ENCODE measurements at regions not wholly inside any gene's neighbourhood (a gene's known extent, or its start where the extent isn't known, plus 50 kb on each side); places are given as distances from the start of the nearest gene placed in this dataset.

DNA sequence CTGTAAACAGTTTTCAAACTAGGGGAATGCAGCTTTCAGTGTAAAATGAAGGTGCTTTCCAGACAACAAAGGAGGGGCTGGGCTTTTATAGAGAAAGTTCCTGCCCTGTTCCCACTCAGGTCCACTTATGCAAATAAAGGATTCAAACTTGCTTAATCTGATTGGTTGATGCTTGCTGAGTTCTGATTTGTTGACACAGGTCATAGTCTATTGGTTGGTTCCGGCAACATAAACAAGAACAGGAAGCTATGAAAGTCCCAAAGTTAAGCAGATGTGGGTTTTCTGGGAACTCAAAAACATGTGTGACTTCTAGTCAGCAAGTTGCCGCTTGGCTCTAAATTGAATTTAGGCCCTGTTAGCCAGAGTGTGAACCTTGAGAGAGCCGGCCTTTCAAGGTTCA lies 194.2 kb upstream of the SVIL start:
- Histone ChIP-seq H3K9me3 (replicated peaks in 1 of 2; ENCODE audit: control insufficient read depth in 2 of 2, insufficient read depth in 1 of 2, low read depth in 1 of 2, low read length in 2 of 2) (no peaks in the 10 kb centered on the region), H3K36me3 (replicated peaks in 1 of 2; ENCODE audit: control insufficient read depth in 2 of 2, insufficient read depth in 2 of 2, low read length in 2 of 2) (no peaks in the 10 kb centered on the region), H3K4me3 (ENCODE audit: low read length in 2 of 2) (no peak overlapping the region), H3K23ac (ENCODE audit: low read depth, low read length, poor library complexity) (no peak overlapping the region), H3K4ac (ENCODE audit: low read length) (no peak overlapping the region), H2AK5ac (ENCODE audit: low read depth, low read length) (no peak overlapping the region), H4K8ac (ENCODE audit: low read depth, low read length) (no peak overlapping the region), H3K27ac (replicated peaks; ENCODE audit: low read length) (no peak overlapping the region), H3K9ac (ENCODE audit: low read depth, low read length, poor library complexity) (no peak overlapping the region), H3K79me1 (ENCODE audit: low read depth, low read length) (no peaks in the 10 kb centered on the region), H3K27me3 (ENCODE audit: control insufficient read depth in 3 of 3, insufficient read depth in 3 of 3, low read depth in 1 of 3, low read length in 3 of 3) (no peaks in the 10 kb centered on the region), H2BK12ac (ENCODE audit: low read length) (no peak overlapping the region), H2BK5ac (ENCODE audit: low read length) (no peak overlapping the region), H3K4me1 (ENCODE audit: control insufficient read depth in 2 of 2, insufficient read depth in 1 of 2, low read depth in 1 of 2, low read length in 2 of 2) (no peaks in the 10 kb centered on the region), H2BK120ac (ENCODE audit: low read depth, low read length) (no peak overlapping the region), H3K4me2 (ENCODE audit: insufficient read depth, low read length, poor library complexity, severe bottlenecking) (no peak overlapping the region), H2BK15ac (ENCODE audit: low read length) (no peak overlapping the region), H2AFZ (ENCODE audit: low read length) (no peak overlapping the region), H4K91ac (ENCODE audit: low read depth, low read length, poor library complexity) (no peak overlapping the region), H3K14ac (ENCODE audit: low read length) (no peak overlapping the region), H3K18ac (ENCODE audit: low read length) (no peak overlapping the region)
- no peak for DNase-seq (ENCODE audit: low spot score)
- WGBS, 2 donors (ENCODE audit: extremely low coverage in 2 of 2, insufficient read length in 2 of 2, insufficient replicate concordance in 1 of 2) = no CpG with 5 or more reads among the region's 3 CpGs

DNA sequence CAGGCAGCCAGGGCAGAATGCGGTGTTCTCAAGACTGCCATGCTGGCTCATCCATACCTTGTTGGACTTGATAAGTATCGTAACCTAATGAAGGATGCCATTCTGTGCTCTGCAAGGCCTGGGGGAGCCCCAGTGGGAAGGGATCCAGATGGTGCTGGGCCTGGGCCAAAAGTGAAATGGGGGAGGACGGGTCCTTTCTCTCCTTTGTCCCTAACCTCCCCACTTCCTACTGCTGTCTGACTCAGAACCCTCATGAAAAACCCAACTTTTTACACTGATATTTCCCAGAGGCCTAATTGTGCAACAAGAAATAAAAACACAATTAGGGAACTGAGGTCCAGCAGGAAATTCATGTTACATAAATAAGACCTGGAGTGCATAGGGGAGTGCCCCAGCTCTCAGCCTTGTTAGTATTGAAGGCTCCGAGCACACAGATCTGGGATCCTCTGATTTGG lies 193.7 kb upstream of the SVIL start:
- Histone ChIP-seq H3K9ac (ENCODE audit: low read depth, low read length, poor library complexity) (no peak overlapping the region), H2BK5ac (ENCODE audit: low read length) (no peak overlapping the region), H3K36me3 (replicated peaks in 1 of 2; ENCODE audit: control insufficient read depth in 2 of 2, insufficient read depth in 2 of 2, low read length in 2 of 2) (no peaks in the 10 kb centered on the region), H3K4me2 (ENCODE audit: insufficient read depth, low read length, poor library complexity, severe bottlenecking) (no peak overlapping the region), H3K18ac (ENCODE audit: low read length) (no peak overlapping the region), H4K91ac (ENCODE audit: low read depth, low read length, poor library complexity) (no peak overlapping the region), H3K4ac (ENCODE audit: low read length) (no peak overlapping the region), H3K27me3 (ENCODE audit: control insufficient read depth in 3 of 3, insufficient read depth in 3 of 3, low read depth in 1 of 3, low read length in 3 of 3) (no peaks in the 10 kb centered on the region), H3K4me1 (ENCODE audit: control insufficient read depth in 2 of 2, insufficient read depth in 1 of 2, low read depth in 1 of 2, low read length in 2 of 2) (no peaks in the 10 kb centered on the region), H2BK120ac (ENCODE audit: low read depth, low read length) (no peak overlapping the region), H3K9me3 (replicated peaks in 1 of 2; ENCODE audit: control insufficient read depth in 2 of 2, insufficient read depth in 1 of 2, low read depth in 1 of 2, low read length in 2 of 2) (no peaks in the 10 kb centered on the region), H4K8ac (ENCODE audit: low read depth, low read length) (no peak overlapping the region), H3K14ac (ENCODE audit: low read length) (no peak overlapping the region), H2BK15ac (ENCODE audit: low read length) (no peak overlapping the region), H2AK5ac (ENCODE audit: low read depth, low read length) (no peak overlapping the region), H3K27ac (replicated peaks; ENCODE audit: low read length) (no peak overlapping the region), H2AFZ (ENCODE audit: low read length) (no peak overlapping the region), H3K23ac (ENCODE audit: low read depth, low read length, poor library complexity) (no peak overlapping the region), H3K4me3 (ENCODE audit: low read length in 2 of 2) (no peak overlapping the region), H3K79me1 (ENCODE audit: low read depth, low read length) (no peaks in the 10 kb centered on the region), H2BK12ac (ENCODE audit: low read length) (no peak overlapping the region)
- no peak for DNase-seq (ENCODE audit: low spot score)
- no CpG with 5 or more reads among the region's 4 CpGs for WGBS, 2 donors (ENCODE audit: extremely low coverage in 2 of 2, insufficient read length in 2 of 2, insufficient replicate concordance in 1 of 2)

DNA sequence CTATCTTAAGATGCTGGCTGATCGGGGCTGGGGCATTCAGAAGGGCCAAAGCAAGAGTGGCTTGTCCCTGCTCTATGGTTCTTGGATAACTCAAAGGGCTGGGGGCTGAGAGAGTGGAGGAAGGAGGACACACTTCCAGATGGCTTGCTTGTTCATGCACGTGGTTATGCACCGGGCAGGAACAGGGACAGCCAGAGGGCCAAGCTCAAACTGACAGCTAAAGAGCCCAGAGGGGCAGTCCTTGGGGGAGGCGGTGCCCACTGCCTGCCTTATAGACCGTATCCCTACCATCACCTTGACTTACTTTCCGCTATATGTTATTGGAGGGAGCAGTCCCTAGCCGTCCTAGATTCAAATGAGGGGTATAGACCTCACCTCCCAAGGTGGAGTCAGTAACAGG lies 192.7 kb upstream of the SVIL start:
- no peak overlapping the region for H2AK5ac ChIP-seq (ENCODE audit: low read depth, low read length)
- no peaks in the 10 kb centered on the region for H3K36me3 ChIP-seq (replicated peaks in 1 of 2; ENCODE audit: control insufficient read depth in 2 of 2, insufficient read depth in 2 of 2, low read length in 2 of 2)
- H2BK15ac ChIP-seq (ENCODE audit: low read length) = no peak overlapping the region
- H3K18ac ChIP-seq (ENCODE audit: low read length) = no peak overlapping the region
- H3K4me1 ChIP-seq (ENCODE audit: control insufficient read depth in 2 of 2, insufficient read depth in 1 of 2, low read depth in 1 of 2, low read length in 2 of 2) = peaks cover 0 to 1% of the 10 kb centered on the region in 2 donors
- H4K8ac ChIP-seq (ENCODE audit: low read depth, low read length) = no peak overlapping the region
- H2BK120ac ChIP-seq (ENCODE audit: low read depth, low read length) = no peak overlapping the region
- H3K4me3 ChIP-seq (ENCODE audit: low read length in 2 of 2) = no peak overlapping the region
- H3K27me3 ChIP-seq (ENCODE audit: control insufficient read depth in 3 of 3, insufficient read depth in 3 of 3, low read depth in 1 of 3, low read length in 3 of 3) = no peaks in the 10 kb centered on the region
- H3K9me3 ChIP-seq (replicated peaks in 1 of 2; ENCODE audit: control insufficient read depth in 2 of 2, insufficient read depth in 1 of 2, low read depth in 1 of 2, low read length in 2 of 2) = no peaks in the 10 kb centered on the region
- H3K14ac ChIP-seq (ENCODE audit: low read length) = no peak overlapping the region
- DNase-seq (ENCODE audit: low spot score) = no peak
- H3K9ac ChIP-seq (ENCODE audit: low read depth, low read length, poor library complexity) = no peak overlapping the region
- H3K4ac ChIP-seq (ENCODE audit: low read length) = no peak overlapping the region
- H2BK5ac ChIP-seq (ENCODE audit: low read length) = no peak overlapping the region
- H3K4me2 ChIP-seq (ENCODE audit: insufficient read depth, low read length, poor library complexity, severe bottlenecking) = no peak overlapping the region
- no peak overlapping the region for H3K23ac ChIP-seq (ENCODE audit: low read depth, low read length, poor library complexity)
- H4K91ac ChIP-seq (ENCODE audit: low read depth, low read length, poor library complexity) = no peak overlapping the region
- no peak overlapping the region for H2BK12ac ChIP-seq (ENCODE audit: low read length)
- WGBS, 2 donors (ENCODE audit: extremely low coverage in 2 of 2, insufficient read length in 2 of 2, insufficient replicate concordance in 1 of 2) = no CpG with 5 or more reads among the region's 7 CpGs
- no peak overlapping the region for H3K27ac ChIP-seq (replicated peaks; ENCODE audit: low read length)
- no peaks in the 10 kb centered on the region for H3K79me1 ChIP-seq (ENCODE audit: low read depth, low read length)
- no peak overlapping the region for H2AFZ ChIP-seq (ENCODE audit: low read length)

DNA sequence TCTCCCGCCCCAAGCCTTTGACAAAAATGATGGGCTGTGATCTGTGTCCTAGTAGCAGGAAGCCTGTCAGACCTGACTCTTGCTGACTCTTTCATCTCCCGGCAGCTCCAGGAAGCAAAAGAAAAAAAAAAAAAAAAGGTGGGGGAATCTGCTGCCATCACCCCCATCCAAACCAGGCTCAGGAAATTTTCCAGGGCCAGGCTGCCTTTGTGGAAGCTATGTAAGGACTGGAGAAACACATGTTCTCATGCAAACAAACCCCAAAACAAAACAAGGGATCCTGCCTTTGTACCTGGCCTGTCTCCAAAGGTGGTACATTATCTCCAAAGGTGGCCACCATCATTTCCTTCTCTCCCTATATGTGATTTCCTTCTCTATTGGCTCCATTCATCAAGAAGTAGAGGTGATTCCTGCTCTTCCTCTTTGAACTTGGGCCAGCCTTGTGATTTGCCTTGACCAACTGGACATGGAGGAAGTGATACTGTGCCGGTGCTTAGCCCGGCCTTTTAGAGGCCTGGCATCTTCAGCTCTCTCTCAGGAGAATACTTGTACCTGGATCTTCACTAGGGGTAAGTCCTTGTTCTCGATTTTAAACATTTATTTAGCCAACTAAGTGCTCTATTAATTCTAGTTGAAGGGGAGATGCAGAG lies 192.2 kb upstream of the SVIL start:
- peaks cover 0 to 1% of the 10 kb centered on the region in 2 donors for H3K4me1 ChIP-seq (ENCODE audit: control insufficient read depth in 2 of 2, insufficient read depth in 1 of 2, low read depth in 1 of 2, low read length in 2 of 2)
- H4K8ac ChIP-seq (ENCODE audit: low read depth, low read length) = no peak overlapping the region
- H2BK120ac ChIP-seq (ENCODE audit: low read depth, low read length) = no peak overlapping the region
- no peak for DNase-seq (ENCODE audit: low spot score)
- no peak overlapping the region for H3K27ac ChIP-seq (replicated peaks; ENCODE audit: low read length)
- no peak overlapping the region for H2AFZ ChIP-seq (ENCODE audit: low read length)
- no peaks in the 10 kb centered on the region for H3K36me3 ChIP-seq (replicated peaks in 1 of 2; ENCODE audit: control insufficient read depth in 2 of 2, insufficient read depth in 2 of 2, low read length in 2 of 2)
- H3K23ac ChIP-seq (ENCODE audit: low read depth, low read length, poor library complexity) = no peak overlapping the region
- no peak overlapping the region for H2AK5ac ChIP-seq (ENCODE audit: low read depth, low read length)
- H3K79me1 ChIP-seq (ENCODE audit: low read depth, low read length) = no peaks in the 10 kb centered on the region
- no peak overlapping the region for H3K4ac ChIP-seq (ENCODE audit: low read length)
- H3K27me3 ChIP-seq (ENCODE audit: control insufficient read depth in 3 of 3, insufficient read depth in 3 of 3, low read depth in 1 of 3, low read length in 3 of 3) = no peaks in the 10 kb centered on the region
- no peak overlapping the region for H3K9ac ChIP-seq (ENCODE audit: low read depth, low read length, poor library complexity)
- no peak overlapping the region for H3K4me2 ChIP-seq (ENCODE audit: insufficient read depth, low read length, poor library complexity, severe bottlenecking)
- no peak overlapping the region for H2BK15ac ChIP-seq (ENCODE audit: low read length)
- no CpG with 5 or more reads among the region's 5 CpGs for WGBS, 2 donors (ENCODE audit: extremely low coverage in 2 of 2, insufficient read length in 2 of 2, insufficient replicate concordance in 1 of 2)
- no peak overlapping the region for H3K4me3 ChIP-seq (ENCODE audit: low read length in 2 of 2)
- no peak overlapping the region for H2BK5ac ChIP-seq (ENCODE audit: low read length)
- no peak overlapping the region for H3K14ac ChIP-seq (ENCODE audit: low read length)
- no peak overlapping the region for H3K18ac ChIP-seq (ENCODE audit: low read length)
- no peak overlapping the region for H2BK12ac ChIP-seq (ENCODE audit: low read length)
- no peak overlapping the region for H4K91ac ChIP-seq (ENCODE audit: low read depth, low read length, poor library complexity)
- H3K9me3 ChIP-seq (replicated peaks in 1 of 2; ENCODE audit: control insufficient read depth in 2 of 2, insufficient read depth in 1 of 2, low read depth in 1 of 2, low read length in 2 of 2) = no peaks in the 10 kb centered on the region

Measured in neuronal stem cell (in vitro differentiated cells).